CD14-positive monocyte (primary cell): ENCODE measurements at regions not wholly inside any gene's neighbourhood (a gene's known extent, or its start where the extent isn't known, plus 50 kb on each side); places are given as distances from the start of the nearest gene placed in this dataset.

Source experiments
- DNase-seq, 3 donors: peaks; one replicate each; pipeline ENCODE4 v3.0.0-alpha.2; 2011 to 2022
- H2AFZ ChIP-seq: 2 replicates; pipeline ENCODE4 v1.6.0; 2012; ENCODE audit warnings: mild to moderate bottlenecking, low read depth, low read length, inconsistent platforms; ENCODE audit not compliant: insufficient read depth, poor library complexity, severe bottlenecking
- H3K27ac ChIP-seq, 2 donors: 1 replicate in 1 of 2; 2 replicates in 1 of 2; pipeline ENCODE4 v1.5.1; 2012 to 2013; ENCODE audit warnings: low read length in 2 of 2, control low read depth in 1 of 2, inconsistent platforms in 1 of 2, low read depth in 1 of 2, mild to moderate bottlenecking in 1 of 2
- H3K27me3 ChIP-seq, 2 donors: one replicate each; pipeline versions ENCODE4 v1.6.0 to v1.6.1; 2011 to 2013; ENCODE audit warnings: low read length in 2 of 2; ENCODE audit not compliant: control insufficient read depth in 2 of 2, insufficient read depth in 2 of 2
- H3K36me3 ChIP-seq, 2 donors: replicated peaks in 1 of 2; 1 replicate in 1 of 2; 2 replicates in 1 of 2; pipeline versions ENCODE4 v1.5.1 to v1.6.1; 2012 to 2013; ENCODE audit warnings: low read length in 2 of 2, control low read depth in 1 of 2, inconsistent platforms in 1 of 2, mild to moderate bottlenecking in 1 of 2; ENCODE audit not compliant: insufficient read depth in 2 of 2, control insufficient read depth in 1 of 2
- H3K4me1 ChIP-seq, 2 donors: 1 replicate in 1 of 2; 2 replicates in 1 of 2; pipeline versions ENCODE4 v1.5.1 to v1.6.1; 2012 to 2013; ENCODE audit warnings: low read length in 2 of 2, control low read depth in 1 of 2, inconsistent platforms in 1 of 2, mild to moderate bottlenecking in 1 of 2, moderate library complexity in 1 of 2; ENCODE audit not compliant: insufficient read depth in 2 of 2, control insufficient read depth in 1 of 2
- H3K4me2 ChIP-seq: replicated peaks from 2 replicates; pipeline ENCODE3; 2012; ENCODE audit warnings: low read length, moderate library complexity, mild to moderate bottlenecking; ENCODE audit not compliant: poor library complexity, severe bottlenecking; ENCODE audit errors: extremely low read depth
- H3K4me3 ChIP-seq, 3 experiments: fragments of 200-600 bp in 1 of 3; sonication (generic) in 1 of 3; replicated peaks in 1 of 3; 1 replicate in 2 of 3; 2 replicates in 1 of 3; pipeline ENCODE4 v1.5.1; 2011 to 2013; ENCODE audit warnings: low read length in 3 of 3, mild to moderate bottlenecking in 3 of 3, control low read depth in 2 of 3, low read depth in 2 of 3, inconsistent platforms in 1 of 3, moderate library complexity in 1 of 3
- H3K79me2 ChIP-seq: 2 replicates; pipeline ENCODE4 v1.6.0; 2012; ENCODE audit warnings: mild to moderate bottlenecking, control low read depth, inconsistent platforms, low read length, moderate library complexity; ENCODE audit not compliant: insufficient read depth
- H3K9ac ChIP-seq: 2 replicates; pipeline ENCODE4 v1.6.0; 2017; ENCODE audit warnings: low read length, mild to moderate bottlenecking; ENCODE audit not compliant: insufficient read depth, poor library complexity, severe bottlenecking
- H3K9me3 ChIP-seq, 2 donors: replicated peaks in 1 of 2; 1 replicate in 1 of 2; 2 replicates in 1 of 2; pipeline versions ENCODE4 v1.5.1 to v1.6.1; 2012 to 2013; ENCODE audit warnings: low read length in 2 of 2, control low read depth in 1 of 2; ENCODE audit not compliant: control insufficient read depth in 1 of 2, insufficient read depth in 1 of 2
- H4K20me1 ChIP-seq: 2 replicates; pipeline ENCODE4 v1.6.0; 2012; ENCODE audit warnings: mild to moderate bottlenecking, low read length, control low read depth, moderate library complexity; ENCODE audit not compliant: insufficient read depth
- H3K27ac Mint-ChIP-seq, 7 donors: one replicate each; pipeline ENCODE4 v1.8.0; 2020; ENCODE audit warnings: mild to moderate bottlenecking in 7 of 7, mixed read lengths in 7 of 7, moderate library complexity in 6 of 7, inconsistent platforms in 2 of 7
- H3K27me3 Mint-ChIP-seq, 3 donors: one replicate each; pipeline ENCODE4 v1.8.0; 2021 to 2022; ENCODE audit warnings: low read depth in 3 of 3, mild to moderate bottlenecking in 3 of 3, mixed read lengths in 3 of 3, moderate library complexity in 3 of 3, inconsistent platforms in 1 of 3
- H3K36me3 Mint-ChIP-seq, 2 donors: one replicate each; pipeline ENCODE4 v1.8.0; 2020; ENCODE audit warnings: mixed read lengths in 2 of 2, inconsistent platforms in 1 of 2, mild to moderate bottlenecking in 1 of 2
- H3K4me1 Mint-ChIP-seq: one replicate; pipeline ENCODE4 v1.8.0; 2020; ENCODE audit warnings: mild to moderate bottlenecking, mixed read lengths
- H3K4me3 Mint-ChIP-seq, 2 donors: one replicate each; pipeline ENCODE4 v1.8.0; 2020; ENCODE audit warnings: mild to moderate bottlenecking in 2 of 2, mixed read lengths in 2 of 2, moderate library complexity in 1 of 2
- H3K9me3 Mint-ChIP-seq, 7 donors: one replicate each; pipeline ENCODE4 v1.8.0; 2020 to 2022; ENCODE audit warnings: mixed read lengths in 7 of 7, mild to moderate bottlenecking in 6 of 7, moderate library complexity in 6 of 7, inconsistent platforms in 2 of 7
- WGBS: methylation state at CpG from one replicate; pipeline ENCODE4 v1.1.5; 2013; ENCODE audit warnings: missing lambda C conversion rate; ENCODE audit not compliant: insufficient coverage; 5-methylcytosine and 5-hydroxymethylcytosine counted together
- intact Hi-C, 2 donors: fragments of 100-400 bp; cut with micrococcal nuclease; formaldehyde crosslinking; loops; one replicate each; pipeline versions ENCODE4 v1.15.0 to v1.15.1; 2023
- TF ChIP-seq, protein P1 (sequence below): fragments of 200-600 bp; IDR thresholded peaks from one replicate; pipeline ENCODE4 v1.8.0; 2022; ENCODE audit warnings: antibody characterized with exemption, mild to moderate bottlenecking

DNA sequence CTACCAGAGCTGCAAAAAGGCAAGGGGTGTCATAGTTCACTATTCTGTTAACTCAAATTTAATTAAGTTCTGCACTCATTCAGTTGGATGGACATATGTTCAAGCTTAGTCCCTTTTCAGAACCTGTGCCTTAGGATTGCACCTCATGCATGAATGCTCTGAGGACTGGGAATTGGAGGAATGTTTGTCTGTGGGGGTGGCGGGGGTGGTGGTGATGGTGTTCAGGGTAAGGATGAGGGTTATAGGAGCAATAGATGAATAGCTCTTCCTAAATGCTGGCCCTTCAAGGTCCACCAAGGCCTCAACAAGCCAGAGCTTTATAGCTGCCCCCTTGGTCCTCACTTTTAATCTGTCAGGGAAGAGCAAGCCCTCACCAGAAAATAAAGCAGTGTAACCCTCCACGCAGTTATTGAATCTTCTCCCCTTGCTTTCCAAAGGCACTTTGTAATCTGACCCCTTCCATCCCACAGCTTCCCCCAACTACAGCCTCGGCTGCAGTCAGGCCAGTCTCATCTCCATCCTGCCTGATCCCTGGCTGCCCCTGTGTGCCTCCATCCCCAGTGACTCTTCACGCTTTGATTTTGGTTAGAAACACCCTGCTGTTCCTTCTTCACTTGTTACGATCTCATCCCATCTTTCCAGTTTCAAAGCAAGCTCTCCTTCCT, 221.6 kb upstream of the LMCD1 start:
- no peaks in the 10 kb centered on the region for H3K4me1 Mint-ChIP-seq
- H3K27me3 ChIP-seq: no peaks in the 10 kb centered on the region
- no peak overlapping the region for H3K4me3 ChIP-seq
- H2AFZ ChIP-seq: no peak overlapping the region
- no peaks in the 10 kb centered on the region for H3K4me1 ChIP-seq
- intact Hi-C loops: no loop called here
- no peak overlapping the region for H3K27ac ChIP-seq
- no peak overlapping the region for H3K27ac Mint-ChIP-seq
- H3K9me3 ChIP-seq: no peaks in the 10 kb centered on the region
- H3K9me3 Mint-ChIP-seq: peaks cover 0 to 2% (median 0%) of the 10 kb centered on the region in 7 donors
- no peak overlapping the region for H3K4me2 ChIP-seq
- H3K36me3 ChIP-seq: no peaks in the 10 kb centered on the region
- H3K79me2 ChIP-seq: no peaks in the 10 kb centered on the region
- no peaks in the 10 kb centered on the region for H3K36me3 Mint-ChIP-seq
- WGBS: 76% methylated on average over 4 of the region's 5 CpGs
- H3K4me3 Mint-ChIP-seq: no peak overlapping the region
- no peak overlapping the region for H3K9ac ChIP-seq
- no peak for DNase-seq
- H3K27me3 Mint-ChIP-seq: peaks cover 2 to 3% (median 2%) of the 10 kb centered on the region in 3 donors
- TF ChIP-seq, protein P1, sequence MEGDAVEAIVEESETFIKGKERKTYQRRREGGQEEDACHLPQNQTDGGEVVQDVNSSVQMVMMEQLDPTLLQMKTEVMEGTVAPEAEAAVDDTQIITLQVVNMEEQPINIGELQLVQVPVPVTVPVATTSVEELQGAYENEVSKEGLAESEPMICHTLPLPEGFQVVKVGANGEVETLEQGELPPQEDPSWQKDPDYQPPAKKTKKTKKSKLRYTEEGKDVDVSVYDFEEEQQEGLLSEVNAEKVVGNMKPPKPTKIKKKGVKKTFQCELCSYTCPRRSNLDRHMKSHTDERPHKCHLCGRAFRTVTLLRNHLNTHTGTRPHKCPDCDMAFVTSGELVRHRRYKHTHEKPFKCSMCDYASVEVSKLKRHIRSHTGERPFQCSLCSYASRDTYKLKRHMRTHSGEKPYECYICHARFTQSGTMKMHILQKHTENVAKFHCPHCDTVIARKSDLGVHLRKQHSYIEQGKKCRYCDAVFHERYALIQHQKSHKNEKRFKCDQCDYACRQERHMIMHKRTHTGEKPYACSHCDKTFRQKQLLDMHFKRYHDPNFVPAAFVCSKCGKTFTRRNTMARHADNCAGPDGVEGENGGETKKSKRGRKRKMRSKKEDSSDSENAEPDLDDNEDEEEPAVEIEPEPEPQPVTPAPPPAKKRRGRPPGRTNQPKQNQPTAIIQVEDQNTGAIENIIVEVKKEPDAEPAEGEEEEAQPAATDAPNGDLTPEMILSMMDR: no peak
- H4K20me1 ChIP-seq: no peaks in the 10 kb centered on the region

DNA sequence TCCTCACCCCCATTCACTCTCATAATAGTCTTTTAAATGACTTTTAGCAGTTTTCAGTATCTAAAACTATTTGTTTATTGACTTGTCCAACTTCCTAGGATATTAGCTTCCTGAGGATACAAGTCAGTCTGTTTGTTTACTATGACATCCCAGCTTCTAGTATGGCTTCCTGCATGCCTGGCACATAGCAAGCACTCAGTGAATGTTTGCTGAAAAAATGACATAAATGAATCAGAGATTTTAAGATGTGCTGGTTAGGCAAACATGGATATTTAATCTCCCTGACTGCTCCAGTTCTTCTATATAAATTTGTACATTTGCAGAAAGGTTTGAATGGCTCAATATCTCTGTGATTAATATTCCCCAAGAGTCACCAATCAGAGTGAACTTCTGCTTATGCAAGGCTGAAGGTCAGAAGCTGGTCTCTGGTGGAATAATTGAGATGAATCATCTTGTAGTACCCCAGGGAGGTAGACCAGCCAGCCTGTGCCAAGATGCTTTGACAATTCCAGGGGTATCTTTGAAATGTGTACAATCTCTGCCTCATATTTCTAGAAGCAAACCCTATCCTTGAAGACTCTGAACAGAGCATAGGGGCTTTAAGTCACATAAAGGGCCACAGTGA, 219.0 kb upstream of the LMCD1 start:
- H3K4me2 ChIP-seq: no peak overlapping the region
- Mint-ChIP-seq H3K27me3 (peaks cover 0 to 3% (median 2%) of the 10 kb centered on the region in 3 donors), H3K4me1 (no peaks in the 10 kb centered on the region), H3K27ac (no peak overlapping the region), H3K9me3 (peaks cover 0 to 3% (median 1%) of the 10 kb centered on the region in 7 donors), H3K36me3 (no peaks in the 10 kb centered on the region), H3K4me3 (no peak overlapping the region)
- no peak overlapping the region for H3K4me3 ChIP-seq
- H3K27ac ChIP-seq: no peak overlapping the region
- TF ChIP-seq, protein P1: no peak
- H3K79me2 ChIP-seq: no peaks in the 10 kb centered on the region
- H3K9me3 ChIP-seq: no peaks in the 10 kb centered on the region
- no peak for DNase-seq
- no peaks in the 10 kb centered on the region for H4K20me1 ChIP-seq
- no peak overlapping the region for H3K9ac ChIP-seq
- H2AFZ ChIP-seq: no peak overlapping the region
- intact Hi-C loops: no loop called here
- no peaks in the 10 kb centered on the region for H3K4me1 ChIP-seq
- no peaks in the 10 kb centered on the region for H3K36me3 ChIP-seq
- no peaks in the 10 kb centered on the region for H3K27me3 ChIP-seq
